AG09319 (cell line): ENCODE measurements at regions not wholly inside any gene's neighbourhood (a gene's known extent, or its start where the extent isn't known, plus 50 kb on each side); places are given as distances from the start of the nearest gene placed in this dataset.

Experiments
- DNase-seq: peaks from one replicate; pipeline ENCODE4 v3.0.0-alpha.2; 2010; ENCODE audit warnings: low read depth; ENCODE audit errors: extremely low read depth
- TF ChIP-seq, protein P1 (sequence below): IDR thresholded peaks from 2 replicates; pipeline ENCODE4 v1.5.1; 2011; ENCODE audit warnings: low read depth, mild to moderate bottlenecking, inconsistent platforms, low read length, moderate library complexity

DNA sequence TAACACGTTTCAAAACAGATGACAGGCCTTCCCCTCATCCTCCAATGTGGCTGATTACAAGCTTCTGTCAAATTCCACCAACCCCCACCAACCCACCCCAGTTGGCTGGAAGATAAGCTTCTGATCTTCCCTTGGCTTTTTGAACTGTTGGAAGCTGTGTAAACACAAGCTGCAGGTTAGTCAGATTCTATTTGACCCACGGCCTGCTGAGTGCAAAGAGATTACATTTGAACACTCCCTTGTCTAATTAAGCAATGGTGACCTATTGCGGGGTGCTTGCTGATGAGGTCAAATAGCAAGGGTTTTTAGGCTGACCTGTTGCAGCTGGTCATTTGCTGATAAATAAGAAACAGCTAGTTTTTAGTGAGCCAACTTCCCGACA, 379.7 kb downstream of the BMP2 start:
- no peak for DNase-seq
- TF ChIP-seq, protein P1, sequence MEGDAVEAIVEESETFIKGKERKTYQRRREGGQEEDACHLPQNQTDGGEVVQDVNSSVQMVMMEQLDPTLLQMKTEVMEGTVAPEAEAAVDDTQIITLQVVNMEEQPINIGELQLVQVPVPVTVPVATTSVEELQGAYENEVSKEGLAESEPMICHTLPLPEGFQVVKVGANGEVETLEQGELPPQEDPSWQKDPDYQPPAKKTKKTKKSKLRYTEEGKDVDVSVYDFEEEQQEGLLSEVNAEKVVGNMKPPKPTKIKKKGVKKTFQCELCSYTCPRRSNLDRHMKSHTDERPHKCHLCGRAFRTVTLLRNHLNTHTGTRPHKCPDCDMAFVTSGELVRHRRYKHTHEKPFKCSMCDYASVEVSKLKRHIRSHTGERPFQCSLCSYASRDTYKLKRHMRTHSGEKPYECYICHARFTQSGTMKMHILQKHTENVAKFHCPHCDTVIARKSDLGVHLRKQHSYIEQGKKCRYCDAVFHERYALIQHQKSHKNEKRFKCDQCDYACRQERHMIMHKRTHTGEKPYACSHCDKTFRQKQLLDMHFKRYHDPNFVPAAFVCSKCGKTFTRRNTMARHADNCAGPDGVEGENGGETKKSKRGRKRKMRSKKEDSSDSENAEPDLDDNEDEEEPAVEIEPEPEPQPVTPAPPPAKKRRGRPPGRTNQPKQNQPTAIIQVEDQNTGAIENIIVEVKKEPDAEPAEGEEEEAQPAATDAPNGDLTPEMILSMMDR, result no peak

DNA sequence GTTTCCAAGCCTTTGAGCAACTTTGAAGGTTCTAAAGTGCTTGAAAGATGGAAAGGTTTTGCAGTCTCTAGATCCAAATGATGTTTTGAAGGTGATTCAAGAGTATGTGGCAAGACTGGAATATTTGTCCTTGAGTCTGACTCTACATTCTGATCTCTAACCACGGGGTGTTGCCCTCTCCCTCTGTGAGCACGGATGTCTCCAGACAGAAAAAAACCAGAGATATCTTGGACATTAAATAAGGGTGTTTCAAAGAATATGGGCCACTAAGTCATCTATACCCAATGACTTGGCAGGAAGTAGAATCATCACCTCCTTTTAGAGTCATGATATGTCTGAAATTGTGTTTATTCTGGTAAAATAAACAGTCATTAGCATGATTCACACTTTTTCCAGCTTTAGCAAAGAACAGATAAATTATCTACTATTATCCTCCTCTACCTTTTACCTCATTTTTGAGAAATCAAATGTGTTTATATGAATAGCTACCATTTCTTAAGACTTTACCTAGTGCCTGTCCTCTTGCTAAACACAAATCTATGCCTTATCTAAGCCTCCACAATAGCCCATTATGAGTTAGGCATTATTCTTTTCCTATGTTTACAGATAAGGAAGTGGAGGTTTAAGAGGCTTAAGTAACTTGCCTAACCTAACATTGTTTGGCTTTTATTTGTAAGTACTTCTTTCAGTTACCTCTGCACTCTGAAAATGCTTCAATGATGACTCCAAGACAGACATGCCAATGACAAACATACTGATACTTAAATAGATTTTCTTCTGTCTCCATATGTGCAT, 384.4 kb downstream of the BMP2 start:
- DNase-seq, result no peak
- TF ChIP-seq, protein P1, result no peak

- TF ChIP-seq, protein P1, result no peak
- DNase-seq, result no peak
These were observed 387.8 kb downstream of the BMP2 start for GRCh38 chr20:7155282-7155681.

DNA sequence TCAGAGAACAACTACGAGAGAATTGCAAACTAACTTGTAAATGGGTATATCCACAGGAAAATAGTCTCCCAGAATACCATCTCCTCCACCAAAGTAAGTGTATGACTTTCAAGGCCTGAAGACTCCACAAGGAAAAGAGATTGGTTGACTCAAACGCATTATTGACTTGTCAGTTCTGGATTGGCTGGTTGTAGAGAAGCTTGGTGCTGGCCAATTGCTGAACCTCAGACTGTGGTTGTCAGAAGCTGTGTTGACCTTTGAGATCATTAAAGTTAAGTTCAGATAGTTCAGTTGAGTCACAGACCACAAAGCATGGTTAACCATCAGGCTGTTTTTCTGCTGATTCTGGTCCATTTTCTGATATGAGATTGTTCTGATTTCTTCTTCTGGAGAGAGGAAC, 388.3 kb downstream of the BMP2 start:
- no peak for DNase-seq
- TF ChIP-seq, protein P1, result no peak

- no peak for DNase-seq
These were observed 392.4 kb downstream of the BMP2 start for GRCh38 chr20:7159903-7160302.

DNA sequence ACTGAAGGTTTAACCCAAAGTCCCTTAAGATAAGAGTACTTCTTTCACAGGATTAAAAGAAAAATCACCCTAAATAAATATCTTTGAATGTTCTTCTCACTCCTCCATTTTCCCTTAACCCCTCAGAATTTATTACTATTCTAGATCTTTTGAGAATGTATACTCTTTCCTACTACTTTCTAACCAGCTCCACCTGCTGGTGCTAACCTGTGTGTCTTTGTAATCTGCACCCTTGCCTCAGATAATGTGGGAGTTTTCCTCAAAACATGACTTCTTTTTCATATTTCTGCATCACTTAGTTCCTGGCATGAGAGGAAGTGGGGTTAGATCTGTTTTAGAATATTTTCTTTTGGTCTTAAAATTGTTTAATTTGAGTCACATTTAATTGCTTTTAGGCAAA, 394.2 kb downstream of the BMP2 start:
- DNase-seq, result no peak
- TF ChIP-seq, protein P1, result peak; percentile 47

More at GRCh38 chr20:7159903-7160302, 392.4 kb downstream of the BMP2 start:
- TF ChIP-seq, protein P1, result no peak

- TF ChIP-seq, protein P1, result no peak
- no peak for DNase-seq
These were observed 404.4 kb downstream of the BMP2 start for GRCh38 chr20:7171911-7172310.
